ENCODE measurements at regions not wholly inside any gene's neighbourhood (a gene's known extent, or its start where the extent isn't known, plus 50 kb on each side); places are given as distances from the start of the nearest gene placed in this dataset.

GRCh38 chr4:151888367-151888866, 127.6 kb upstream of the GATB start:
- H3K9me3 ChIP-seq (ENCODE audit: control insufficient read depth in 5 of 5, low read length in 5 of 5) = peaks cover 0 to 9% (median 4%) of the 10 kb centered on the region in 5 donors

GRCh38 chr4:151887816-151888180, 127.0 kb upstream of the GATB start:
- no peak overlapping the region for H3K27ac ChIP-seq (ENCODE audit: low read depth, low read length)
- no peaks in the 10 kb centered on the region for H3K36me3 ChIP-seq (ENCODE audit: control insufficient read depth in 5 of 5, insufficient read depth in 5 of 5, low read length in 5 of 5)
- H3K9me3 ChIP-seq (ENCODE audit: control insufficient read depth in 5 of 5, low read length in 5 of 5) = peaks cover 0 to 9% (median 4%) of the 10 kb centered on the region in 5 donors
- H3K27me3 ChIP-seq (ENCODE audit: control insufficient read depth in 5 of 5, insufficient read depth in 4 of 5, low read length in 5 of 5) = peaks cover 0 to 6% (median 0%) of the 10 kb centered on the region in 5 donors
- H3K4me3 ChIP-seq (ENCODE audit: low read depth in 1 of 5, low read length in 5 of 5) = no peak overlapping the region
- H3K4me1 ChIP-seq (ENCODE audit: control insufficient read depth in 5 of 5, insufficient read depth in 5 of 5, low read length in 5 of 5) = peaks cover 0 to 10% (median 0%) of the 10 kb centered on the region in 5 donors
- H3K9ac ChIP-seq (ENCODE audit: low read length in 5 of 5) = no peak overlapping the region

More at GRCh38 chr4:151888367-151888866, 127.6 kb upstream of the GATB start:
- no peak overlapping the region for H3K9ac ChIP-seq (ENCODE audit: low read length in 5 of 5)
- peaks cover 0 to 6% (median 0%) of the 10 kb centered on the region in 5 donors for H3K27me3 ChIP-seq (ENCODE audit: control insufficient read depth in 5 of 5, insufficient read depth in 4 of 5, low read length in 5 of 5)
- H3K4me1 ChIP-seq (ENCODE audit: control insufficient read depth in 5 of 5, insufficient read depth in 5 of 5, low read length in 5 of 5) = peaks cover 0 to 10% (median 0%) of the 10 kb centered on the region in 5 donors
- H3K27ac ChIP-seq (ENCODE audit: low read depth, low read length) = no peak overlapping the region
- H3K36me3 ChIP-seq (ENCODE audit: control insufficient read depth in 5 of 5, insufficient read depth in 5 of 5, low read length in 5 of 5) = no peaks in the 10 kb centered on the region
- H3K4me3 ChIP-seq (ENCODE audit: low read depth in 1 of 5, low read length in 5 of 5) = no peak overlapping the region

DNA sequence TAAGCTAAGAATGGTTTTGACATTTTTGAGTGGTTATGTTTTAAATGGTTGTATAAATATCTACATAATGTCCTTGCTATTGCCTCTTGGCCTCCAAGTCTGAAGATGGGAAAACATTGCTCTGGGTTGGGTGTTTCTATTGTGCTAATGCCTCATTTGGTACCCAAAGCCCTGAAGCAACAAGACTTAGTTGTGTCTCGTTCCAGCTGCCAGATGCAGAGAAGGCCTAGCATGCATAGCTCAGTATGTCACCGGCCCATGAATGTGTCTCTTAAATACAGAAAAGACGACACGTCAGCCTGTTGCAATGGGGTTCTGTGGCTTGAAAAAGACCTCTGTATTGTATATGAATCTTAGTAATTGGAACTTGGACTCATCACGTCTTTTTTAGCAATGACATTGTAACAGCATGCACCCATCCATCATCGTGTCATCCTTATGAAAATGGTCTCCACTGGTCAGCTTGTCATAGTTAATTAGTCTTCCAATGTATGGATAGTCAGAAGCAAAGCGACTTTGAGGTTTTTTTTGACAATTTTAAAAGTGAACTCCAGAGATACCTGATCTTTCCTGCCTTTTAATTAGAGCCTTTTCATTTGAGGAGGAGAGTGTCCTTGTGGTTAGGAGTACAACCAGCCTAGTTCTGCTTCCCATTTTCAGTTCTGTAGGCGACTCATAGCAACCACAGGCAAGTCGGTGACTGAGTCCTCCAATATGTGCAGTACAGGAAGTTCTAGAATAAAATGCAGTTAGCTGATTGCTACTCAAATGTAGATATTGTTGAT, 126.4 kb upstream of the GATB start:
- H3K27ac ChIP-seq (ENCODE audit: low read depth, low read length) = no peak overlapping the region
- H3K27me3 ChIP-seq (ENCODE audit: control insufficient read depth in 5 of 5, insufficient read depth in 4 of 5, low read length in 5 of 5) = peaks cover 0 to 1% (median 0%) of the 10 kb centered on the region in 5 donors
- H3K9ac ChIP-seq (ENCODE audit: low read length in 5 of 5) = no peak overlapping the region
- H3K36me3 ChIP-seq (ENCODE audit: control insufficient read depth in 5 of 5, insufficient read depth in 5 of 5, low read length in 5 of 5) = no peaks in the 10 kb centered on the region
- H3K4me1 ChIP-seq (ENCODE audit: control insufficient read depth in 5 of 5, insufficient read depth in 5 of 5, low read length in 5 of 5) = peaks cover 0 to 10% (median 0%) of the 10 kb centered on the region in 5 donors
- no peak overlapping the region for H3K4me3 ChIP-seq (ENCODE audit: low read depth in 1 of 5, low read length in 5 of 5)
- peaks cover 0 to 9% (median 4%) of the 10 kb centered on the region in 5 donors for H3K9me3 ChIP-seq (ENCODE audit: control insufficient read depth in 5 of 5, low read length in 5 of 5)

DNA sequence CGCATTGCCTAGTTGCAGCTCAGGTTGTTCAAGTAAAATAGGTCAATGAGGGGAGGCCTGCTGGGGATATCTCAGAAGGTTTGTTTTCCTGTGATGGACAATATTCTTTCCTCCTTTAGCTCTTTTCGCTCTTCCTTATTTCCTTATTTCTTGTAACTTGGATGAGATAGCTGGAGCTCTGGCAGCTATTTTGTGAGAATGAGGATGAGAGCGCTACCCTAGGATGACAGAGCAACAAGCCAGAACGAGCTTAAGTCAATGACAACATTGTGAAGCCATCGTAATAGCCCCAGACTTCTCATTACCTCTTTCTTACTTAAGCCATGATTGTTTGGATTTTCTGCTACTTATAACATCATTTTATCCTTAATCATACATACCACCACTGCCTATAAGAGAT, 124.3 kb upstream of the GATB start:
- Histone ChIP-seq H3K9ac (ENCODE audit: low read length in 5 of 5) (no peak overlapping the region), H3K9me3 (ENCODE audit: control insufficient read depth in 5 of 5, low read length in 5 of 5) (peaks cover 0 to 9% (median 4%) of the 10 kb centered on the region in 5 donors), H3K36me3 (ENCODE audit: control insufficient read depth in 5 of 5, insufficient read depth in 5 of 5, low read length in 5 of 5) (no peaks in the 10 kb centered on the region), H3K4me3 (ENCODE audit: low read depth in 1 of 5, low read length in 5 of 5) (no peak overlapping the region), H3K4me1 (ENCODE audit: control insufficient read depth in 5 of 5, insufficient read depth in 5 of 5, low read length in 5 of 5) (peaks cover 0 to 10% (median 0%) of the 10 kb centered on the region in 5 donors), H3K27me3 (ENCODE audit: control insufficient read depth in 5 of 5, insufficient read depth in 4 of 5, low read length in 5 of 5) (no peaks in the 10 kb centered on the region), H3K27ac (ENCODE audit: low read depth, low read length) (no peak overlapping the region)

- H3K27me3 ChIP-seq (ENCODE audit: control insufficient read depth in 5 of 5, insufficient read depth in 4 of 5, low read length in 5 of 5) = no peaks in the 10 kb centered on the region
Measured at GRCh38 chr4:151883747-151884146, 122.9 kb upstream of the GATB start.

DNA sequence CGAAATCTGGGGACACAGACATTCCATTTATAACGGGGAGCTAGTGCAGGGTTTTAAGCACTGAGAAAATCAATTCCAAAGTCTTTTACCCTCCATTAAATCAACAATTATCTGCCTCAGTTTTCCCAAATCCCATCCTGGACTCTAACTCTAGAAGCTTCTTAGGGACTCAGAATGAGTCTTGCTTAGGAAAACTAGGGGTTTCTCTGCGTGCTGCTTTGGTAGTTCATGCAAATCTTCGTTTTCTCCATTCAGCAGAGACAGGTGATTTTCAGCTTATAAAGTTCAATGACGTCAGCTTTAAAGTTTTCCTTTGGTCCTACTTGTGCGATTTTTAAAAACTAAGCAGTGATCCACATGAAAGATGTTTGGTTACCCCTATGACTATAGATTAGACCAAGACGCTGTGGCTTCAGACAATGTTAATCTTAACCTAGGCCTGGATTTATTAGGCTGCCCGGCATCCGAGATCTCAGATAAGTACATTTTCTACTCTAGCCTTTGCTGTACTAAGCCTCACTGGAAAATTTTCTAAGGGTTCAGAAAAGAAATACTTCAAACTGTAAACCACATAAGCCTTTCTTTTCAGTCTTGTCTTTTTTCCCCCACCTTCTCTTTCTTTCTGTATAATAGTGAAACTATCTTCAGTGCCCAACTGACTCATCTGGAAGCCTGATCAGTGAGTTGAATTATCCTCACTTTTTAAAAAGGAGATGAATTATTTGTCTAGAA, 121.4 kb upstream of the GATB start:
- Histone ChIP-seq H3K27me3 (ENCODE audit: control insufficient read depth in 5 of 5, insufficient read depth in 4 of 5, low read length in 5 of 5) (no peaks in the 10 kb centered on the region), H3K27ac (ENCODE audit: low read depth, low read length) (no peak overlapping the region), H3K4me1 (ENCODE audit: control insufficient read depth in 5 of 5, insufficient read depth in 5 of 5, low read length in 5 of 5) (peaks cover 0 to 3% (median 0%) of the 10 kb centered on the region in 5 donors), H3K9ac (ENCODE audit: low read length in 5 of 5) (no peak overlapping the region), H3K4me3 (ENCODE audit: low read depth in 1 of 5, low read length in 5 of 5) (no peak overlapping the region), H3K36me3 (ENCODE audit: control insufficient read depth in 5 of 5, insufficient read depth in 5 of 5, low read length in 5 of 5) (no peaks in the 10 kb centered on the region), H3K9me3 (ENCODE audit: control insufficient read depth in 5 of 5, low read length in 5 of 5) (peaks cover 0 to 9% (median 4%) of the 10 kb centered on the region in 5 donors)

More at GRCh38 chr4:151883747-151884146, 122.9 kb upstream of the GATB start:
- Histone ChIP-seq H3K4me3 (ENCODE audit: low read depth in 1 of 5, low read length in 5 of 5) (no peak overlapping the region), H3K27ac (ENCODE audit: low read depth, low read length) (no peak overlapping the region), H3K9ac (ENCODE audit: low read length in 5 of 5) (no peak overlapping the region), H3K36me3 (ENCODE audit: control insufficient read depth in 5 of 5, insufficient read depth in 5 of 5, low read length in 5 of 5) (no peaks in the 10 kb centered on the region), H3K9me3 (ENCODE audit: control insufficient read depth in 5 of 5, low read length in 5 of 5) (peaks cover 0 to 9% (median 4%) of the 10 kb centered on the region in 5 donors), H3K4me1 (ENCODE audit: control insufficient read depth in 5 of 5, insufficient read depth in 5 of 5, low read length in 5 of 5) (peaks cover 0 to 10% (median 0%) of the 10 kb centered on the region in 5 donors)

DNA sequence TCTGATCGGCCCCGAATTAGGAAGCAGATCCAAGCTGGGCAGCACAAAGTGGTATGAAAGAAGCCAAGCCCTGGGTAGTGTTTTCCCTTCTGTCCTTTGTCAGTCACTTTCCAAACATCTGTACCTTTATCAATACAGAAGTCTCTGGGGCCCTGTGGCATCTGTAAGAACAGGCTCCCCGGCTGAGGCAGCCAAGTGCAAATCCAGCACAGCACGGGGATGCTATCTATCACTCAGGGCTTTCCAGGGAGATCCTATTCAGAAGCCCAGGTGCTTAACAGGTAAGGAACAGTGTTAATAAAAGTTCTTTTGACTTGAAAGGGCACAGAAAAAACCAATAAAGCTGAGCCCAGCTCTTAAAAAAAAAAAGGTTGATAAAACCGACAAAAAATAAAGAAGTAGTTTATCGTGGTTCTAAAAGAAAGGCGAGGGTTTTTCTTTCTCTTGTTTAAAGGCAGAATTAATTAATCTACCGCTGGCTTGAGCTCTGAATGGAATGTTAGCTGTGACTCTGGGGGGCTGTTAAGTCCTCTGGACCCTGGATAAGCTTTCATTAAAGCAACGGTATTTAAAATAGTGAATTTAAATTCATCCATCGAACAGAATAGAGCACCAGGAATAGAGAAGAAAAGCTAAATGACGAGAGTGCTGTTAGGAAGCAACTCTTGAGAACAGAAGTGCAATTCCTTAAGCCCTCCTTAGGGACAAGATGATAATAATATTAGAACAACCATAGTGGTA, 119.1 kb upstream of the GATB start:
- peaks cover 0 to 4% (median 0%) of the 10 kb centered on the region in 5 donors for H3K9me3 ChIP-seq (ENCODE audit: control insufficient read depth in 5 of 5, low read length in 5 of 5)
- no peak overlapping the region for H3K9ac ChIP-seq (ENCODE audit: low read length in 5 of 5)
- H3K27me3 ChIP-seq (ENCODE audit: control insufficient read depth in 5 of 5, insufficient read depth in 4 of 5, low read length in 5 of 5) = no peaks in the 10 kb centered on the region
- H3K27ac ChIP-seq (ENCODE audit: low read depth, low read length) = no peak overlapping the region
- H3K4me3 ChIP-seq (ENCODE audit: low read depth in 1 of 5, low read length in 5 of 5) = no peak overlapping the region
- H3K36me3 ChIP-seq (ENCODE audit: control insufficient read depth in 5 of 5, insufficient read depth in 5 of 5, low read length in 5 of 5) = no peaks in the 10 kb centered on the region
- no peaks in the 10 kb centered on the region for H3K4me1 ChIP-seq (ENCODE audit: control insufficient read depth in 5 of 5, insufficient read depth in 5 of 5, low read length in 5 of 5)

GRCh38 chr4:151876381-151876988, 115.7 kb upstream of the GATB start:
- Histone ChIP-seq H3K4me3 (ENCODE audit: low read depth in 1 of 5, low read length in 5 of 5) (no peak overlapping the region), H3K4me1 (ENCODE audit: control insufficient read depth in 5 of 5, insufficient read depth in 5 of 5, low read length in 5 of 5) (no peaks in the 10 kb centered on the region), H3K36me3 (ENCODE audit: control insufficient read depth in 5 of 5, insufficient read depth in 5 of 5, low read length in 5 of 5) (no peaks in the 10 kb centered on the region), H3K9ac (ENCODE audit: low read length in 5 of 5) (no peak overlapping the region), H3K9me3 (ENCODE audit: control insufficient read depth in 5 of 5, low read length in 5 of 5) (no peaks in the 10 kb centered on the region), H3K27me3 (ENCODE audit: control insufficient read depth in 5 of 5, insufficient read depth in 4 of 5, low read length in 5 of 5) (no peaks in the 10 kb centered on the region), H3K27ac (ENCODE audit: low read depth, low read length) (no peak overlapping the region)

GRCh38 chr4:151874328-151874727, 113.5 kb upstream of the GATB start:
- no peaks in the 10 kb centered on the region for H3K27me3 ChIP-seq (ENCODE audit: control insufficient read depth in 5 of 5, insufficient read depth in 4 of 5, low read length in 5 of 5)
- no peaks in the 10 kb centered on the region for H3K36me3 ChIP-seq (ENCODE audit: control insufficient read depth in 5 of 5, insufficient read depth in 5 of 5, low read length in 5 of 5)
- H3K4me3 ChIP-seq (ENCODE audit: low read depth in 1 of 5, low read length in 5 of 5) = no peak overlapping the region
- H3K27ac ChIP-seq (ENCODE audit: low read depth, low read length) = no peak overlapping the region
- no peaks in the 10 kb centered on the region for H3K4me1 ChIP-seq (ENCODE audit: control insufficient read depth in 5 of 5, insufficient read depth in 5 of 5, low read length in 5 of 5)
- no peak overlapping the region for H3K9ac ChIP-seq (ENCODE audit: low read length in 5 of 5)
- H3K9me3 ChIP-seq (ENCODE audit: control insufficient read depth in 5 of 5, low read length in 5 of 5) = no peaks in the 10 kb centered on the region

Data from subcutaneous abdominal adipose tissue (tissue), 5 donors.